OCI-LY7 (cell line): ENCODE measurements at regions not wholly inside any gene's neighbourhood (a gene's known extent, or its start where the extent isn't known, plus 50 kb on each side); places are given as distances from the start of the nearest gene placed in this dataset. TPM values are rescaled to one million over a fixed set of nuclear protein-coding genes. Genes with fewer than 3 reads are reported as not detected.

Experiments
- BruUV-seq: library from RNA; stranded (reverse); fragments of 400-500 nt; replicated peaks from 2 replicates; lab custom pipeline; 2021; lab: Mats Ljungman, UMichigan
- CTCF ChIA-PET: fragments of 300-600 bp; sonication (Branson Sonifier 250); formaldehyde crosslinking; loops from one replicate; lab custom pipeline; 2022; ENCODE audit warnings: antibody characterized with exemption; ENCODE audit not compliant: unreplicated experiment; lab: Charles Lee
- POLR2A ChIA-PET: fragments of 300-600 bp; sonication (Branson Sonifier 250); formaldehyde crosslinking; loops from one replicate; lab custom pipeline; 2022; ENCODE audit warnings: antibody characterized with exemption; lab: Charles Lee
- DNase-seq: peaks from one replicate; pipeline ENCODE4 v3.0.0-alpha.2; 2015; ENCODE audit warnings: low spot score
- H2AFZ ChIP-seq: fragments of 200-600 bp; sonication (generic), shearing (Covaris generic); 2 replicates; pipeline ENCODE4 v1.6.1; 2014; ENCODE audit warnings: mild to moderate bottlenecking, antibody characterized with exemption, low read length, moderate library complexity
- H3K27ac ChIP-seq: fragments of 200-600 bp; sonication (generic); 2 replicates; pipeline ENCODE4 v1.5.1; 2014; ENCODE audit warnings: mixed run types, low read depth, mild to moderate bottlenecking, moderate library complexity, low read length, inconsistent platforms; ENCODE audit not compliant: poor library complexity, severe bottlenecking
- H3K36me3 ChIP-seq: fragments of 200-600 bp; sonication (generic); 2 replicates; pipeline ENCODE4 v1.6.1; 2014; ENCODE audit warnings: mild to moderate bottlenecking, antibody characterized with exemption, low read length, moderate library complexity, mixed read lengths; ENCODE audit not compliant: insufficient read depth
- H3K4me1 ChIP-seq: fragments of 200-600 bp; sonication (generic); 2 replicates; pipeline ENCODE4 v1.5.1; 2014; ENCODE audit warnings: mild to moderate bottlenecking, low read length; ENCODE audit not compliant: insufficient read depth, poor library complexity, severe bottlenecking
- H3K4me2 ChIP-seq: fragments of 200-600 bp; sonication (generic); 2 replicates; pipeline ENCODE4 v1.6.1; 2014; ENCODE audit warnings: mild to moderate bottlenecking, low read length
- H3K4me3 ChIP-seq: fragments of 200-600 bp; sonication (generic); 2 replicates; pipeline ENCODE4 v1.5.1; 2014; ENCODE audit warnings: mild to moderate bottlenecking, low read depth, low read length; ENCODE audit not compliant: poor library complexity, severe bottlenecking
- H3K79me2 ChIP-seq: fragments of 200-600 bp; sonication (generic); 2 replicates; pipeline ENCODE4 v1.6.1; 2016; ENCODE audit warnings: low read depth, mild to moderate bottlenecking, low read length, moderate library complexity, mixed read lengths; ENCODE audit not compliant: insufficient read depth
- H3K9me2 ChIP-seq: fragments of 200-600 bp; sonication (generic); 2 replicates; pipeline ENCODE4 v1.6.1; 2016; ENCODE audit warnings: mild to moderate bottlenecking, low read length, mixed read lengths; ENCODE audit not compliant: insufficient read depth
- H3K9me3 ChIP-seq: fragments of 200-600 bp; sonication (generic); 2 replicates; pipeline ENCODE4 v1.6.1; 2014; ENCODE audit warnings: mild to moderate bottlenecking, mixed run types, low read length, mixed read lengths
- H4K20me1 ChIP-seq: fragments of 200-600 bp; sonication (generic); 2 replicates; pipeline ENCODE4 v1.6.1; 2014; ENCODE audit warnings: mild to moderate bottlenecking, antibody characterized with exemption, low read length, moderate library complexity, mixed read lengths; ENCODE audit not compliant: insufficient read depth
- EZH2phosphoT487 ChIP-seq: fragments of 200-600 bp; sonication (generic); IDR thresholded peaks from 2 replicates; pipeline ENCODE4 v1.6.1; 2018; ENCODE audit warnings: low read depth, borderline replicate concordance, mild to moderate bottlenecking, mixed run types, antibody characterized with exemption, low read length, moderate library complexity, mixed read lengths
- intact Hi-C: fragments of 100-400 bp; cut with micrococcal nuclease; formaldehyde crosslinking; loops from one replicate; pipeline ENCODE4 v1.10.0; 2022; ENCODE audit not compliant: unreplicated experiment
- microRNA-seq: library from miRNA; unstranded; fragments of <30 nt; microRNA quantifications from one replicate; pipeline ENCODE4 v1.2.0, GENCODE V29; 2022; ENCODE audit warnings: borderline replicate concordance
- small RNA-seq: library from RNA; depleted of rRNA; stranded (forward); fragments of <200 nt; gene quantifications from one replicate; pipeline ENCODE3, GENCODE V24; 2014
- TF ChIP-seq, protein P1 (sequence below): fragments of 200-600 bp; sonication (generic); conservative IDR thresholded peaks from 2 replicates; pipeline ENCODE4 v1.5.1; 2014; ENCODE audit warnings: mild to moderate bottlenecking, antibody characterized with exemption, low read length, moderate library complexity, mixed read lengths

DNA sequence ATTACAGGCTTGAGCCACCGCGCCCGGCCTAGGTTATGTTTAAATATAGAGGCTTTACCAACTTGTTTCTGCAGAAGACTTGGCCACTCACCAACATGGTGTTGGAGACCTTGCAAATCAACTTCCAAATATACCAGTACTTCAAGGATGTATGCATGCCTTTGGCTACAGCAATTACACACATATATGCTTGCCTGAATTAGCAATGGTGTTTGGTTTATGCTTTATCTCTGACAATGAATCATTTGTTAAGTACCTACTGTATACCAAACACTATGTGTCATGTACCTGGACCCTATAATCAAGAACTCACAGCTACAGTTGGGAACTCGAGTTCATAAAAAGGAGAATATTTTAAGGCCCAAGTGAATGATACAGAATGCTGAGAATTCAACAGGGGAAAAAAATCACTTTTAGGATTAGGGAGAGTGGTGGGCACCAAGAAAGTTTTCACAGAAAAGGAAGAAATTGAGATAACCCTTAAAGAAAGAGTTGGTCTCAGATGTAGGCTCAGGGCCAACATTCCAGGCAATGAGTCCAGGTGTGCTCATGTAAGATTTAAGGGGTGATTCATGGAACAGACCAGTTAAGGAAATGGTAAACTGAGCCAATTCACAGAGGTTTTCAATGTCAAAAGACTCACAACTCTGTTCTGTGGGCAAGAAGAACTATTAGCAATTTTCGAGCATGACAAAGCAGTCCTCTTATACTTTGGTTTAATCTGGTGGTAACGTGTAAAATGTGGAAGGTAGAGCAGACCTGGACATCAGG, 98.9 kb downstream of the BCOR start:
- no peak for TF ChIP-seq EZH2phosphoT487
- TF ChIP-seq, protein P1, sequence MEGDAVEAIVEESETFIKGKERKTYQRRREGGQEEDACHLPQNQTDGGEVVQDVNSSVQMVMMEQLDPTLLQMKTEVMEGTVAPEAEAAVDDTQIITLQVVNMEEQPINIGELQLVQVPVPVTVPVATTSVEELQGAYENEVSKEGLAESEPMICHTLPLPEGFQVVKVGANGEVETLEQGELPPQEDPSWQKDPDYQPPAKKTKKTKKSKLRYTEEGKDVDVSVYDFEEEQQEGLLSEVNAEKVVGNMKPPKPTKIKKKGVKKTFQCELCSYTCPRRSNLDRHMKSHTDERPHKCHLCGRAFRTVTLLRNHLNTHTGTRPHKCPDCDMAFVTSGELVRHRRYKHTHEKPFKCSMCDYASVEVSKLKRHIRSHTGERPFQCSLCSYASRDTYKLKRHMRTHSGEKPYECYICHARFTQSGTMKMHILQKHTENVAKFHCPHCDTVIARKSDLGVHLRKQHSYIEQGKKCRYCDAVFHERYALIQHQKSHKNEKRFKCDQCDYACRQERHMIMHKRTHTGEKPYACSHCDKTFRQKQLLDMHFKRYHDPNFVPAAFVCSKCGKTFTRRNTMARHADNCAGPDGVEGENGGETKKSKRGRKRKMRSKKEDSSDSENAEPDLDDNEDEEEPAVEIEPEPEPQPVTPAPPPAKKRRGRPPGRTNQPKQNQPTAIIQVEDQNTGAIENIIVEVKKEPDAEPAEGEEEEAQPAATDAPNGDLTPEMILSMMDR: no peak
- BruUV-seq: no TSS peak
- POLR2A ChIA-PET: no interaction called here

More for the DNA sequence above, 98.9 kb downstream of the BCOR start:
- intact Hi-C loops: no loop called here
- CTCF ChIA-PET: no interaction called here
- no peaks in the 10 kb centered on the region for H3K79me2 ChIP-seq
- no peak overlapping the region for H3K4me3 ChIP-seq
- no peaks in the 10 kb centered on the region for H3K9me3 ChIP-seq
- no peaks in the 10 kb centered on the region for H3K9me2 ChIP-seq
- H2AFZ ChIP-seq: no peak overlapping the region
- no peaks in the 10 kb centered on the region for H3K36me3 ChIP-seq
- no peak for DNase-seq
- no peak overlapping the region for H3K4me2 ChIP-seq
- no peak overlapping the region for H3K27ac ChIP-seq
- H3K4me1 ChIP-seq: no peaks in the 10 kb centered on the region
- H4K20me1 ChIP-seq: no peaks in the 10 kb centered on the region

Small RNAs in the stretch of these regions (microRNA-seq; reads per million reads assigned to microRNA genes)
- gene MIR1587 (not detected), gene MIR3937 (not detected)

Small RNAs in the stretch of these regions (small RNA-seq; reads per million reads assigned to genes)
- not detected for gene MIR1587
- not detected for gene MIR3937
- gene RN7SL732P: not detected
- not detected for gene RNU6-591P
